Mucosa of stomach (tissue), 1 donor: ENCODE measurements at regions not wholly inside any gene's neighbourhood (a gene's known extent, or its start where the extent isn't known, plus 50 kb on each side); places are given as distances from the start of the nearest gene placed in this dataset.

Experiments used
- H3K27me3 ChIP-seq: one replicate; pipeline ENCODE4 v1.7.0; 2013; ENCODE audit warnings: mild to moderate bottlenecking, low read length; ENCODE audit not compliant: control insufficient read depth, insufficient read depth
- H3K36me3 ChIP-seq: one replicate; pipeline ENCODE4 v1.7.0; 2013; ENCODE audit warnings: low read length; ENCODE audit not compliant: control insufficient read depth, insufficient read depth
- H3K4me1 ChIP-seq: one replicate; pipeline ENCODE4 v1.7.0; 2013; ENCODE audit warnings: mild to moderate bottlenecking, low read length; ENCODE audit not compliant: control insufficient read depth, insufficient read depth
- H3K4me3 ChIP-seq: one replicate; pipeline ENCODE4 v1.7.0; 2013; ENCODE audit warnings: low read length
- H3K9ac ChIP-seq: one replicate; pipeline ENCODE4 v1.7.0; 2013; ENCODE audit warnings: mild to moderate bottlenecking, low read length, moderate library complexity
- H3K9me3 ChIP-seq: one replicate; pipeline ENCODE4 v1.7.0; 2013; ENCODE audit warnings: mild to moderate bottlenecking, low read length, moderate library complexity; ENCODE audit not compliant: control insufficient read depth
- donor health status: Pancreatic carcinoma.

GRCh38 chr4:13207226-13207625 lies 276.9 kb downstream of the RAB28 start:
- no peaks in the 10 kb centered on the region for H3K36me3 ChIP-seq
- no peaks in the 10 kb centered on the region for H3K4me1 ChIP-seq
- no peaks in the 10 kb centered on the region for H3K9me3 ChIP-seq
- H3K9ac ChIP-seq: no peak overlapping the region
- H3K4me3 ChIP-seq: no peak overlapping the region
- H3K27me3 ChIP-seq: no peaks in the 10 kb centered on the region

DNA sequence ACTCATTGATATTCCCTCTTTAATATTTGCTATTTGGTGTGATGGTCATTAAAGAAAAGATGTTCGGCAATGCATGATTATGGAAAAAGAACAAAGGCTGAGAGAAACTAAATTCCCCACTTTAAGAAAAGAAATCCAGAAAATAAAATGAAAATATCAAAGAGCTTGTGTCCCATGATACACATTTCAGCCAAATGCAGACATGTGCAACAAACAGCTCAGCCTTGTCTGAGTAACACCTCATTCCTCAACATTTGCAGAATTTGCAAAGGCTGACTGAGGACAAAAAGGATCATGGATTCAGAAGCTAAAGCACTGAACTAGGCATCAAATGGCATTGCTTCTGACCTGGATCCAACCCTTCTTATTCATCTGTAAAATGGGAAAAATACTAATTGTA lies 281.0 kb downstream of the RAB28 start:
- Histone ChIP-seq H3K36me3 (no peaks in the 10 kb centered on the region), H3K27me3 (no peaks in the 10 kb centered on the region), H3K9me3 (no peaks in the 10 kb centered on the region), H3K4me1 (no peaks in the 10 kb centered on the region), H3K9ac (no peak overlapping the region), H3K4me3 (no peak overlapping the region)

- no peak overlapping the region for H3K4me3 ChIP-seq
- H3K9ac ChIP-seq: no peak overlapping the region
- H3K9me3 ChIP-seq: no peaks in the 10 kb centered on the region
- no peaks in the 10 kb centered on the region for H3K36me3 ChIP-seq
- H3K27me3 ChIP-seq: no peaks in the 10 kb centered on the region
- H3K4me1 ChIP-seq: no peaks in the 10 kb centered on the region
These were observed 281.4 kb downstream of the RAB28 start for GRCh38 chr4:13202701-13203100.

- H3K4me1 ChIP-seq: no peaks in the 10 kb centered on the region
- H3K27me3 ChIP-seq: no peaks in the 10 kb centered on the region
- no peaks in the 10 kb centered on the region for H3K36me3 ChIP-seq
- H3K9ac ChIP-seq: no peak overlapping the region
- H3K9me3 ChIP-seq: no peaks in the 10 kb centered on the region
- no peak overlapping the region for H3K4me3 ChIP-seq
These were observed 282.9 kb downstream of the RAB28 start for GRCh38 chr4:13201241-13201640.

DNA sequence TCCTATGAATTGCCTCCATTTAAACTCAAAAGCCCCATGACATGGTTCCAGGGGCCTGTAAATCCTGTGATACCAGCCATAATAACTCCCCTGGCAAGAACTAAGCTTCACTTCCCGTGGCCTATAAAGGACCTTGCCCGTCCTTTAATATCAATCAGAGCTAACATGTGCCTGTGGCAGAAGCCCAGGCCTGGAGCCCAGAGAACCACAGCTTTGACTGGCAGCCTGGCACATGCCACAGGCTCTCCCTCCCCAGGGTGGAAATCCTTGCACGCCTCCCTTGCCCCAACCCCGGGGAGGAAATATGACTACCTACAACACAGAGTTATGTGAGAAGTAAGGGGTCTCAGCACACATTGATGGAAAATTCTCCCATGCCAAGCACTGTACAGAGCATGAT lies 287.4 kb downstream of the RAB28 start:
- Histone ChIP-seq H3K9ac (no peak overlapping the region), H3K4me3 (no peak overlapping the region), H3K9me3 (no peaks in the 10 kb centered on the region), H3K4me1 (no peaks in the 10 kb centered on the region), H3K27me3 (no peaks in the 10 kb centered on the region), H3K36me3 (no peaks in the 10 kb centered on the region)

- Histone ChIP-seq H3K9ac (no peak overlapping the region), H3K36me3 (no peaks in the 10 kb centered on the region), H3K9me3 (no peaks in the 10 kb centered on the region), H3K4me1 (no peaks in the 10 kb centered on the region), H3K27me3 (no peaks in the 10 kb centered on the region), H3K4me3 (no peak overlapping the region)
These were observed 290.5 kb downstream of the RAB28 start for GRCh38 chr4:13193662-13194061.

DNA sequence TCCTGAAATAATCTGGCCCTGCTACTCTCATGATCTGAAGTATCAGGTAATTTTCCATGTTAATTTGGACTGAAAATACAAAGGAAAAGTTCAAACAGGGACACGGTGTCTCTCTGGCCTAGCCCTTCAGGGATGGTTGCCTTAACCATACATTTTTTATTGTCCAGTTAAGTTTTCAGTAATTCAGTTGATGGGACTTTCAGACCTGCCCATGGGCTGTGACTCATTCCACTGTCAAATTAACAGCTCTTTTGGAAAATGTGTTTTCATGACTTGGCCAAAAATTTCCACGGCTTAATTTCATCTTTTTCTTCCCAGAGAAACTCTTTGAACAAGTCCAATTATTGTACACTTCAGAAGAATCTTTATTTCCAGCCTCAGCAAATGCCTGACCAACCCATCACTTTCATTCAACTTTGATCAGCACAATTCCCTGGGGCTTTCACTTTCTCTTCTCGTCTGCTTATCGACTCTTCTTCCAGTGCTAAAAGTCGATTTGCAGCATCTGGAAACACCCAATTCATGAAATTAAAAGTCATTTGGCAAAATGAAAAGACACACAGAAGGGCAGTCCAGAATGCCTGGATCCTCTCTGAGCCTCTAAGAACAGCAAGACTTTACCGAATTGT lies 293.9 kb downstream of the RAB28 start:
- Histone ChIP-seq H3K4me3 (no peak overlapping the region), H3K9ac (no peak overlapping the region), H3K27me3 (no peaks in the 10 kb centered on the region), H3K4me1 (no peaks in the 10 kb centered on the region), H3K9me3 (no peaks in the 10 kb centered on the region), H3K36me3 (no peaks in the 10 kb centered on the region)

- H3K9ac ChIP-seq: no peak overlapping the region
These were observed 299.9 kb downstream of the RAB28 start for GRCh38 chr4:13184199-13184598.

GRCh38 chr4:13182133-13182532 lies 302.0 kb downstream of the RAB28 start:
- H3K36me3 ChIP-seq: no peaks in the 10 kb centered on the region
- no peak overlapping the region for H3K9ac ChIP-seq
- no peaks in the 10 kb centered on the region for H3K4me1 ChIP-seq
- no peak overlapping the region for H3K4me3 ChIP-seq
- H3K27me3 ChIP-seq: no peaks in the 10 kb centered on the region
- no peaks in the 10 kb centered on the region for H3K9me3 ChIP-seq

More at GRCh38 chr4:13184199-13184598, 299.9 kb downstream of the RAB28 start:
- Histone ChIP-seq H3K4me1 (no peaks in the 10 kb centered on the region), H3K9me3 (no peaks in the 10 kb centered on the region), H3K27me3 (no peaks in the 10 kb centered on the region), H3K4me3 (no peak overlapping the region), H3K36me3 (no peaks in the 10 kb centered on the region)

DNA sequence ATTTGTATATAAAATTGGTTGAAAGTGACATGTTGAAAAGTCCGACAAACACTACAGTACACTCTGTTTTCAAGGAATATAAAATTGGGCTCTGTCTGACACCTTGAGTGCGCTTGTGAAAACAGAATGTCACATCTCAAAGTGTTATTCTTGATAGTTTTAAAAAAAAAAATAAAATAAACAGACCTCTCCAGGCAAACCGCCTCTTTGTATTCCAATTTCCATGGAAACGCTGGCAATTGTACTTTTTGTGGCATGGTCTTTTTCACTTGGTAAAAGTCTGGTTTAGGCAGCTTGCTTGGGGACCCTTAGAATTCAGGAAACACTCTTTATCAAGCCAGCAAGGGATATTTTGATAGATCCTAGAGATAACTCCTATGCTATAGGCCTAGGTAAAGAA lies 302.5 kb downstream of the RAB28 start:
- Histone ChIP-seq H3K9ac (no peak overlapping the region), H3K36me3 (no peaks in the 10 kb centered on the region), H3K27me3 (no peaks in the 10 kb centered on the region), H3K4me3 (no peak overlapping the region), H3K4me1 (no peaks in the 10 kb centered on the region), H3K9me3 (no peaks in the 10 kb centered on the region)

DNA sequence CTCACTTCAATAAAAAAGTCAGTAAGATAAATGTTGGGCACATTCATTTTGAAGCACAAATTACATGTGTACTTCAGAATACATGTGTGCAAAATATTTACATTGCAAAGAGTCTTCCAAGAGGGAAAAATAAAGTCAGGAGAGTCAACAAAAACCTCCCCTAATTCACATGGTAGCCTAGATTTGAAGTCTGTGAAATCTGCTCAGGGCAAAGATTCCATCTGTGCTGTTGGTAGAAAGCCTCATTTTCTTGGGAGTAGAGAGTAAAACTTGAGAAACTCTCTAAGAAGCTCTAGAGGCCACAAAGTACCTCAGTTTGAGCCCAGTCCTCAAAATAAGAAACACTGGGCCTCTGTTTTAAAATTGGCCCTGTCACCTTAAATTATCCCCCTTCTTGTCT lies 303.4 kb downstream of the RAB28 start:
- Histone ChIP-seq H3K9me3 (no peaks in the 10 kb centered on the region), H3K9ac (no peak overlapping the region), H3K27me3 (no peaks in the 10 kb centered on the region), H3K36me3 (no peaks in the 10 kb centered on the region), H3K4me3 (no peak overlapping the region), H3K4me1 (no peaks in the 10 kb centered on the region)

GRCh38 chr4:13178621-13179020 lies 305.5 kb downstream of the RAB28 start:
- H3K27me3 ChIP-seq: no peaks in the 10 kb centered on the region
- H3K9me3 ChIP-seq: no peaks in the 10 kb centered on the region
- no peaks in the 10 kb centered on the region for H3K4me1 ChIP-seq
- no peak overlapping the region for H3K4me3 ChIP-seq
- H3K9ac ChIP-seq: no peak overlapping the region
- H3K36me3 ChIP-seq: no peaks in the 10 kb centered on the region

GRCh38 chr4:13176741-13177142 lies 307.4 kb downstream of the RAB28 start:
- H3K36me3 ChIP-seq: no peaks in the 10 kb centered on the region
- H3K27me3 ChIP-seq: no peaks in the 10 kb centered on the region
- no peak overlapping the region for H3K9ac ChIP-seq
- H3K9me3 ChIP-seq: no peaks in the 10 kb centered on the region
- no peak overlapping the region for H3K4me3 ChIP-seq
- H3K4me1 ChIP-seq: no peaks in the 10 kb centered on the region
